ENCODE measurements at regions not wholly inside any gene's neighbourhood (a gene's known extent, or its start where the extent isn't known, plus 50 kb on each side); places are given as distances from the start of the nearest gene placed in this dataset.

- TF ChIP-seq REST (IDR thresholded peaks at IDR 0.05; ENCODE audit: borderline replicate concordance in 1 of 2, low read depth in 1 of 2, low read length in 2 of 2) (peak in 1 of 2 experiments; percentile 43; a peak in 1 of 4 replicates), ZNF274 (CRISPR knock-in tag; IDR thresholded peaks at IDR 0.05) (no peak; the same call in 1 of the 2 replicates), ZNF451 (CRISPR knock-in tag; IDR thresholded peaks at IDR 0.05) (0 out of 2 replicates have a peak, but pooled peaks have one; percentile 46), PHF5A (CRISPR knock-in tag; IDR thresholded peaks at IDR 0.05; ENCODE audit: low read depth, unreplicated experiment) (peak; percentile 87), DMAP1 (CRISPR knock-in tag; IDR thresholded peaks at IDR 0.05) (peak; percentile 92; the same call in 1 of the 2 replicates), BCL6 (CRISPR knock-in tag; IDR thresholded peaks at IDR 0.05) (peak; percentile 98), ZBTB37 (CRISPR knock-in tag; IDR thresholded peaks at IDR 0.05) (peak; percentile 67; the same call in 1 of the 2 replicates), KAT2B (IDR thresholded peaks at IDR 0.05; ENCODE audit: borderline replicate concordance, low read depth, low read length) (no peak), PHF21A (CRISPR knock-in tag; IDR thresholded peaks at IDR 0.05) (peak; percentile 99), GPBP1L1 (CRISPR knock-in tag; IDR thresholded peaks at IDR 0.05) (no peak), ARHGAP35 (CRISPR knock-in tag; IDR thresholded peaks at IDR 0.05; ENCODE audit: borderline replicate concordance) (peak; percentile 71; the same call in 1 of the 2 replicates), ZBTB7B (CRISPR knock-in tag; IDR thresholded peaks at IDR 0.05) (peak; percentile 97), HNRNPUL1 (IDR thresholded peaks at IDR 0.05; ENCODE audit: low read depth, low read length) (no peak), SP5 (CRISPR knock-in tag; IDR thresholded peaks at IDR 0.05; ENCODE audit: borderline replicate concordance, low read depth) (peak; percentile 96), ZBTB20 (CRISPR knock-in tag; IDR thresholded peaks at IDR 0.05; ENCODE audit: borderline replicate concordance, low read depth) (peak; percentile 97), THRA (CRISPR knock-in tag; IDR thresholded peaks at IDR 0.05; ENCODE audit: borderline replicate concordance) (peak; percentile 95), ZMYM4 (CRISPR knock-in tag; IDR thresholded peaks at IDR 0.05) (peak; percentile 90), DZIP1 (CRISPR knock-in tag; IDR thresholded peaks at IDR 0.05) (no peak; the same call in 1 of the 2 replicates), ZBTB7A (CRISPR knock-in tag; IDR thresholded peaks at IDR 0.05) (peak; percentile 61; the same call in 1 of the 2 replicates)
These were observed 105.9 kb upstream of the SLC45A1 start (continued) for GRCh38 chr1:8211883-8212579.
